Left lung (tissue), 4 donors: ENCODE measurements at regions not wholly inside any gene's neighbourhood (a gene's known extent, or its start where the extent isn't known, plus 50 kb on each side); places are given as distances from the start of the nearest gene placed in this dataset.
A peak's percentile ranks its signal among the peaks of the same experiment; 100 is the strongest.

Source experiments
- ATAC-seq: fragments of 200-7000 bp; cut with Tn5 transposase; one replicate; pipeline ENCODE4 v1.9.1; 2020; ENCODE audit warnings: moderate library complexity
- DNase-seq, 4 donors: peaks; one replicate each; pipeline ENCODE4 v3.0.0-alpha.2; 2013 to 2020
- H3K27ac ChIP-seq, 2 donors: fragments of 200-600 bp; sonication (generic) in 1 of 2; one replicate each; pipeline versions ENCODE4 v1.5.0 to v1.8.0; 2020 to 2021
- H3K27me3 ChIP-seq, 2 donors: fragments of 200-600 bp; sonication (generic) in 1 of 2; one replicate each; pipeline versions ENCODE4 v1.5.0 to v1.8.0; 2020 to 2021
- H3K36me3 ChIP-seq, 2 donors: fragments of 200-600 bp; sonication (generic) in 1 of 2; one replicate each; pipeline versions ENCODE4 v1.5.0 to v1.8.0; 2020 to 2021
- H3K4me1 ChIP-seq, 2 donors: fragments of 200-600 bp; one replicate each; pipeline ENCODE4 v1.8.0; 2021
- H3K4me3 ChIP-seq, 2 donors: fragments of 200-600 bp; sonication (generic) in 1 of 2; one replicate each; pipeline versions ENCODE4 v1.5.0 to v1.8.0; 2020 to 2021; ENCODE audit warnings: mild to moderate bottlenecking in 1 of 2
- H3K9me3 ChIP-seq, 2 donors: fragments of 200-600 bp; sonication (generic) in 1 of 2; one replicate each; pipeline versions ENCODE4 v1.5.0 to v1.8.0; 2020 to 2021
- intact Hi-C, 2 donors: fragments of 100-400 bp; cut with DNase I; formaldehyde crosslinking; loops; one replicate each; pipeline versions ENCODE4 v1.11.2 to v1.14.2; 2022
- TF ChIP-seq, protein P1 (sequence below), 2 donors: fragments of 200-600 bp; sonication (generic) in 1 of 2; IDR thresholded peaks; one replicate each; pipeline versions ENCODE4 v1.5.0 to v1.8.0; 2021; ENCODE audit warnings: antibody characterized with exemption in 2 of 2
- donor health status: DM: no; HTN: yes; CAD: no.
- donor health status: DM: no; HTN: no; CAD: no.

DNA sequence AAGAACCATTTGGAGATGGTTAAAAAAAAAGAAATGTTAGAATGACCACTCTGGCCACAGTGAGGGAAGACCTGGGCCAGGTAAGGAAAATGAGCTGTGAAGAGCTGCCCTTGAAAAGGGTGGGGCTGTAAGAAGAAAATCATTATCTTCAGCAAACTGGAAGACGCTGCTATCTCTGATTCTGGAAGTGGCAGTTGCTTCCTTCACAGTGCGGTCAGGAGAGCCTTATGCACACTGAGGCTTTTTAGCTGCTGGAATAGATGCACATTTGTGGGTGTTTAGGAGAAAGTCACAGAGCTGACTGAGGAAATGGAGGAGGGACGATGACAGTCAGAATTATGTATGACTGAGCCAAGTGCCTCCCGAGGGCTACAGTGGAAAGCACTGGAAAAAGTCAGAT, 91.6 kb downstream of the TBX19 start:
- ATAC-seq (no peak), DNase-seq (no peak)
- no peaks in the 10 kb centered on the region for H3K9me3 ChIP-seq
- intact Hi-C loops, result no loop called here
- no peak overlapping the region for H3K4me3 ChIP-seq
- TF ChIP-seq, protein P1, sequence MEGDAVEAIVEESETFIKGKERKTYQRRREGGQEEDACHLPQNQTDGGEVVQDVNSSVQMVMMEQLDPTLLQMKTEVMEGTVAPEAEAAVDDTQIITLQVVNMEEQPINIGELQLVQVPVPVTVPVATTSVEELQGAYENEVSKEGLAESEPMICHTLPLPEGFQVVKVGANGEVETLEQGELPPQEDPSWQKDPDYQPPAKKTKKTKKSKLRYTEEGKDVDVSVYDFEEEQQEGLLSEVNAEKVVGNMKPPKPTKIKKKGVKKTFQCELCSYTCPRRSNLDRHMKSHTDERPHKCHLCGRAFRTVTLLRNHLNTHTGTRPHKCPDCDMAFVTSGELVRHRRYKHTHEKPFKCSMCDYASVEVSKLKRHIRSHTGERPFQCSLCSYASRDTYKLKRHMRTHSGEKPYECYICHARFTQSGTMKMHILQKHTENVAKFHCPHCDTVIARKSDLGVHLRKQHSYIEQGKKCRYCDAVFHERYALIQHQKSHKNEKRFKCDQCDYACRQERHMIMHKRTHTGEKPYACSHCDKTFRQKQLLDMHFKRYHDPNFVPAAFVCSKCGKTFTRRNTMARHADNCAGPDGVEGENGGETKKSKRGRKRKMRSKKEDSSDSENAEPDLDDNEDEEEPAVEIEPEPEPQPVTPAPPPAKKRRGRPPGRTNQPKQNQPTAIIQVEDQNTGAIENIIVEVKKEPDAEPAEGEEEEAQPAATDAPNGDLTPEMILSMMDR (IDR thresholded peaks at IDR 0.05), result no peak
- H3K27ac ChIP-seq, result no peak overlapping the region
- H3K27me3 ChIP-seq, result no peaks in the 10 kb centered on the region
- H3K4me1 ChIP-seq, result no peaks in the 10 kb centered on the region
- no peaks in the 10 kb centered on the region for H3K36me3 ChIP-seq

DNA sequence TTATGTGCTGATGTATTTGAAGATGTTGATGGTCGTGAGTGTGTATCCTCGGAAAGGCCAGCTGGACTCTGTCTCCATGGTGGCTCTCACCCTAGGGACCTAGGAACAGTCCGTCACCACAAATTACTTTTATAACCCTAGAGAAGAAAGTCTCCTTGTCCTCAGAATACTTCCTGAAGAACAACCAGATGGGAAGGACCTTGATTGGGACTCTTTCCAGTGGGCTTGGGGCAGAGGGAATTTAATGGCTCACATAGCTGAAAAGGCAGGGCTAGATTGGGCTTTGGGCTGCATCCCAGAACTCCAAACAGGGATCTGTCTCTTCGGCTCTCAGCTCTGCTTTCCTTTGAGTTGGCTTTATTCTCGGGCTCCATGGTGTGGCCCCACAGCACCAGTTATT, 90.8 kb downstream of the TBX19 start:
- ATAC-seq (no peak), DNase-seq (no peak)

DNA sequence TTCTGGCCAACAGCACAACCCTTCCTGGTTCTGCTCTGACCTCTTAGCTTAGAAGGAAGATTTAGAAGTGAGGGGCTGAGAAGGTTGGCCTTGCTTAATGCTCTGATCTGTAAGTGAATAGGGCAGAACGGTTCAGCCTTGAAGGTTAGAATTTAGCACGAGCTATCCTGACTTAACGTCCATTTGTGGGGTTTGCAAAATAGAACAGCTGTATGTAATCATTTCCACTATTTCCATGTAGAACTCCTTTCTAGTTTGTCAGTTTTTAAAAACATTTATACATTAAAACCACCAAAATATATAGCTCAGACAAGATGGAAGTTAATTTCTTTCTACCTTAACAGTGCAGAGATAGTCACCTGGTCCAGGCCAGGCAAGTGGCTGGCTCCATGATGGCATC, 89.9 kb downstream of the TBX19 start:
- no peak overlapping the region for H3K4me3 ChIP-seq
- no peaks in the 10 kb centered on the region for H3K36me3 ChIP-seq
- no peak overlapping the region for H3K27ac ChIP-seq
- DNase-seq (peak in 2 of 4 donors; percentile 17 to 30), ATAC-seq (no peak)
- H3K27me3 ChIP-seq, result no peaks in the 10 kb centered on the region
- TF ChIP-seq, protein P1 (IDR thresholded peaks at IDR 0.05), result no peak
- H3K4me1 ChIP-seq, result no peaks in the 10 kb centered on the region
- intact Hi-C loops, result no loop called here
- H3K9me3 ChIP-seq, result no peaks in the 10 kb centered on the region

More for the DNA sequence above, 90.8 kb downstream of the TBX19 start:
- Histone ChIP-seq H3K27ac (no peak overlapping the region), H3K27me3 (no peaks in the 10 kb centered on the region), H3K4me1 (no peaks in the 10 kb centered on the region), H3K4me3 (no peak overlapping the region), H3K9me3 (no peaks in the 10 kb centered on the region), H3K36me3 (no peaks in the 10 kb centered on the region)
- intact Hi-C loops, result no loop called here
- TF ChIP-seq, protein P1 (IDR thresholded peaks at IDR 0.05), result no peak

DNA sequence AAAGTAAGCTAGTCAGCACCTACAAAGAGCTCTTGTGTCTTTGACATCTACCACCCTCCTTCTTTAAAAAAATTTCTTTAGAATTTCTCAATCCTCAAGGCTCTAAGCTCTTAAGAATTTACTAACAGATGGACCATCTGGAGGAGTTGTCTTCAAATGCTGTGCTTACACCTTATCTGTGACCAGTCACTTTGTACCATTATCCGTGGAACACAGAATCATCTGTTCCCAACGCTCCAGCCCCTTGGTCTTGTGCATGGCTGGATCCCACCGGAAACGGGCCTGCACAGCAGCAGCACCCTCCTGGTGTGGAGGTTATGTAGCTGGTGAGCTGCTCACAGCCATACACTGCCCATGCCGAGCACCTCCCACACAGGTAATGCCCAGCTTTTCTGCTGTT, 89.0 kb downstream of the TBX19 start:
- ATAC-seq (no peak), DNase-seq (no peak)
- Histone ChIP-seq H3K36me3 (no peaks in the 10 kb centered on the region), H3K9me3 (no peaks in the 10 kb centered on the region), H3K27me3 (no peaks in the 10 kb centered on the region), H3K4me1 (no peaks in the 10 kb centered on the region), H3K4me3 (no peak overlapping the region), H3K27ac (no peak overlapping the region)
- TF ChIP-seq, protein P1 (IDR thresholded peaks at IDR 0.05), result no peak
- intact Hi-C loops, result no loop called here

DNA sequence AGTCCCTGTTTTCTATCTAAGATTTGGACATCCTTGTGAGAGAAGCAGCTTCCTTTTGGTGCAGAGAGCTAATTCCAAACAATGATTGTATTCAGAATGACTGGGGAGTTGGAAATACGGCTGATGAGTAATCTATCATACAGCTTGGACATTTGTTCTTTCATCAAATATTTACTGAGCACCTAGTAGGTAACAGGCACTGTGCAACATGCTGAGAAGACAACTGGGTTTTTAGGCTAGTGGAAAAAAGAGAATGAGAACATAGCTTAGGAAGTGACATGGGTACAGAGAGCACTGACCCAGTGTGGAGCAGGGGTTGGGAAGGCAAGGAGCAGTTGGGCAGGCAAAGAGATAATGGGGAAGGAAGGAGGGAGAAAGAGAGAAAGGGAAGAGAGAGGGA, 87.5 kb downstream of the TBX19 start:
- Histone ChIP-seq H3K36me3 (no peaks in the 10 kb centered on the region), H3K27me3 (no peaks in the 10 kb centered on the region), H3K9me3 (no peaks in the 10 kb centered on the region), H3K4me1 (no peaks in the 10 kb centered on the region), H3K27ac (no peak overlapping the region), H3K4me3 (no peak overlapping the region)
- DNase-seq, result no peak
- TF ChIP-seq, protein P1 (IDR thresholded peaks at IDR 0.05), result no peak
- intact Hi-C loops, result no loop called here
- no peak for ATAC-seq
